Pancreas (tissue), 10 donors: ENCODE measurements at regions not wholly inside any gene's neighbourhood (a gene's known extent, or its start where the extent isn't known, plus 50 kb on each side); places are given as distances from the start of the nearest gene placed in this dataset.

Experiments used
- ATAC-seq, 4 donors: fragments of 200-7000 bp; cut with Tn5 transposase; one replicate each; pipeline versions ENCODE4 v1.8.0 to v1.9.1; 2020; ENCODE audit warnings: mild to moderate bottlenecking in 4 of 4, moderate library complexity in 4 of 4
- DNase-seq, 6 donors: peaks; one replicate each; pipeline ENCODE4 v3.0.0-alpha.2; 2020
- FAIRE-seq: peaks from 2 replicates; lab custom pipeline; 2012; peaks lifted over from hg19 to GRCh38; lab: Jason Lieb, UNC
- H3K27ac ChIP-seq, 4 donors: fragments of 200-600 bp; sonication (generic); 1 replicate in 3 of 4; 2 replicates in 1 of 4; pipeline versions ENCODE4 v1.5.0 to v1.8.0; 2020
- H3K27me3 ChIP-seq, 4 donors: fragments of 200-600 bp; one replicate each; pipeline ENCODE4 v1.8.0; 2021
- H3K36me3 ChIP-seq, 3 donors: fragments of 200-600 bp; sonication (generic) in 1 of 3; one replicate each; pipeline versions ENCODE4 v1.5.0 to v1.8.0; 2020 to 2021
- H3K4me1 ChIP-seq, 3 donors: fragments of 200-600 bp; one replicate each; pipeline ENCODE4 v1.8.0; 2021
- H3K4me3 ChIP-seq, 4 donors: fragments of 200-600 bp; sonication (generic) in 2 of 4; one replicate each; pipeline versions ENCODE4 v1.5.0 to v1.8.0; 2020 to 2021
- H3K9me3 ChIP-seq, 4 donors: fragments of 200-600 bp; one replicate each; pipeline ENCODE4 v1.8.0; 2021
- CTCF ChIP-seq, 4 donors: fragments of 200-600 bp; sonication (generic) in 3 of 4; IDR thresholded peaks; one replicate each; pipeline versions ENCODE4 v1.5.0 to v1.8.0; 2021; ENCODE audit warnings: antibody characterized with exemption in 4 of 4
- WGBS, 2 donors: extraction: QIAGEN DNeasy Blood & Tissue Kit; methylation state at CpG; one replicate each; pipeline ENCODE4 v1.1.7; 2013; 5-methylcytosine and 5-hydroxymethylcytosine counted together
- intact Hi-C, 3 donors: fragments of 100-400 bp; cut with DNase I; formaldehyde crosslinking; loops; one replicate each; pipeline versions ENCODE4 v1.11.1 to v1.14.2; 2022
- donor health status: healthy with polysubstance abuse.
- donor health status: DM: no; HTN: no; CAD: no; lungs with moderate emphysema.
- donor health status: DM: no; HTN: no; CAD: no.
- donor health status: control.
- donor health status: control.
- donor health status: Bipolar disorder and iron deficiency.
- donor health status: DM: yes; HTN: yes; CAD: no.
- donor health status: DM: no; HTN: no; CAD: no.
- donor health status: DM: no; HTN: no; CAD: no.
- donor health status: DM: yes; HTN: yes; CAD: no.

GRCh38 chr13:73465617-73465971, 406.8 kb downstream of the KLF5 start:
- DNase-seq (no peak), ATAC-seq (peak in 3 of 4 donors; percentile 17 to 32 (median 20)), FAIRE-seq (peak; percentile 81)
- intact Hi-C loops, result no loop called here
- Histone ChIP-seq H3K4me1 (no peaks in the 10 kb centered on the region), H3K36me3 (no peaks in the 10 kb centered on the region), H3K27ac (no peak overlapping the region), H3K27me3 (no peaks in the 10 kb centered on the region), H3K4me3 (no peak overlapping the region), H3K9me3 (no peaks in the 10 kb centered on the region)
- no peak for TF ChIP-seq CTCF (IDR thresholded peaks at IDR 0.05)
- WGBS, 2 donors, result 27 to 30% methylated on average over 3 of the region's 3 CpGs

- intact Hi-C loops, result no loop called here
- Histone ChIP-seq H3K4me1 (no peaks in the 10 kb centered on the region), H3K4me3 (no peak overlapping the region), H3K36me3 (no peaks in the 10 kb centered on the region), H3K27me3 (no peaks in the 10 kb centered on the region), H3K27ac (no peak overlapping the region), H3K9me3 (no peaks in the 10 kb centered on the region)
- FAIRE-seq (no peak), DNase-seq (no peak), ATAC-seq (peak in 2 of 4 donors; percentile 23 to 36)
- TF ChIP-seq CTCF (IDR thresholded peaks at IDR 0.05), result no peak
- 58 to 59% methylated on average over 5 of the region's 5 CpGs for WGBS, 2 donors
Measured at GRCh38 chr13:73464758-73465616, 406.2 kb downstream of the KLF5 start.

- no peak for FAIRE-seq
- ATAC-seq, result no peak
Measured at GRCh38 chr13:73462241-73462640, 403.4 kb downstream of the KLF5 start.

DNA sequence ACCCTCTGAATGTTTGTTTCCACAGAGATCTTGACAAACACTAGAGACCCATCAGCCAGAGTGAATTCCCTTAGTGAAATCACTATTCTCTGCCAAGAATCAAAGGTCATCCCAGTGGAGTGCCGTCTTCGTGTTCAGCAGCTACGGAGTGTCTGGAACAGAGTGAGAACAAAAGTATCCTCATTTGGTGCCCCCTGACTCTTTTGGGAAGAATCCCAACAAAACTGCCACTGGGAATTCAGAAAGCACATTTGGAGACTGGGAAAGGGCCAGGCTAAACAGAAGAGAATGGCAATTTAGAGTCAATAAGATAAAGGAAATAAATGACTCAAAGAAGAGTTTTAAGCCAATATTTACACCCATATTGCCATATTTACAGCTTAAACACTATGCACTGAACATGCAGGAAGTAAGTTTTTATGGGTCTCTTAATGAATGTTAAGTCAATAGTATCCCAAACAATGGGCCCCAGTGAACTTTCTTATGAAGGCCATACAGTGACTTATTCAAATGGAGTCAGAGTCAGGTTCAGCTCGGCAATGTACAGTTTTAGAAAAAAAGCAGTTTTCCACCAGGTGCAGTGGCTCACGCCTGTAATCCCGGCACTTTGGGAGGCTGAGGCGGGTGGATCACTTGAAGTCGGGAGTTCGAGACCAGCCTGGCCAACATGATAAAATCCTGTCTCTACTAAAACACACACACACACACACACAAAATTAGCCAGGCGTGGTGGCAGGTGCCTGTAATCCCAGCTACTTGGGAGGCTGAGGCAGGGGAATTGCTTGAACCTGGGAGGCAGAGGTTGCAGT, 392.6 kb downstream of the KLF5 start:
- Histone ChIP-seq H3K4me3 (no peak overlapping the region), H3K9me3 (no peaks in the 10 kb centered on the region), H3K4me1 (no peaks in the 10 kb centered on the region), H3K27ac (no peak overlapping the region), H3K36me3 (no peaks in the 10 kb centered on the region), H3K27me3 (no peaks in the 10 kb centered on the region)
- DNase-seq (no peak), ATAC-seq (peak in 2 of 4 donors; percentile 25 to 47), FAIRE-seq (no peak)
- WGBS, 2 donors, result 44 to 45% methylated on average over 10 of the region's 10 CpGs
- intact Hi-C loops, result no loop called here
- no peak for TF ChIP-seq CTCF (IDR thresholded peaks at IDR 0.05)

More at GRCh38 chr13:73462241-73462640, 403.4 kb downstream of the KLF5 start:
- Histone ChIP-seq H3K4me3 (no peak overlapping the region), H3K27me3 (no peaks in the 10 kb centered on the region), H3K9me3 (no peaks in the 10 kb centered on the region), H3K4me1 (no peaks in the 10 kb centered on the region), H3K27ac (no peak overlapping the region), H3K36me3 (no peaks in the 10 kb centered on the region)
- TF ChIP-seq CTCF (IDR thresholded peaks at IDR 0.05), result no peak
- WGBS, 2 donors, result 65 to 78% methylated on average over 4 of the region's 4 CpGs
- intact Hi-C loops, result no loop called here
- DNase-seq, result no peak
